HL-60/S4 (cell line): ENCODE measurements at regions not wholly inside any gene's neighbourhood (a gene's known extent, or its start where the extent isn't known, plus 50 kb on each side); places are given as distances from the start of the nearest gene placed in this dataset.

Source experiments
- in situ Hi-C: fragments of 300-500 bp; cut with MboI; formaldehyde crosslinking; loops from 2 replicates; pipeline ENCODE4 v1.14.3; 2022; ENCODE audit warnings: low sequenced_read_pairs

GRCh38 chr2:76274160-76274559, 563.4 kb upstream of the GCFC2 start:
- in situ Hi-C loops, result no loop called here

- in situ Hi-C loops, result no loop called here
Measured at GRCh38 chr2:76270096-76270710, 559.5 kb upstream of the GCFC2 start.

DNA sequence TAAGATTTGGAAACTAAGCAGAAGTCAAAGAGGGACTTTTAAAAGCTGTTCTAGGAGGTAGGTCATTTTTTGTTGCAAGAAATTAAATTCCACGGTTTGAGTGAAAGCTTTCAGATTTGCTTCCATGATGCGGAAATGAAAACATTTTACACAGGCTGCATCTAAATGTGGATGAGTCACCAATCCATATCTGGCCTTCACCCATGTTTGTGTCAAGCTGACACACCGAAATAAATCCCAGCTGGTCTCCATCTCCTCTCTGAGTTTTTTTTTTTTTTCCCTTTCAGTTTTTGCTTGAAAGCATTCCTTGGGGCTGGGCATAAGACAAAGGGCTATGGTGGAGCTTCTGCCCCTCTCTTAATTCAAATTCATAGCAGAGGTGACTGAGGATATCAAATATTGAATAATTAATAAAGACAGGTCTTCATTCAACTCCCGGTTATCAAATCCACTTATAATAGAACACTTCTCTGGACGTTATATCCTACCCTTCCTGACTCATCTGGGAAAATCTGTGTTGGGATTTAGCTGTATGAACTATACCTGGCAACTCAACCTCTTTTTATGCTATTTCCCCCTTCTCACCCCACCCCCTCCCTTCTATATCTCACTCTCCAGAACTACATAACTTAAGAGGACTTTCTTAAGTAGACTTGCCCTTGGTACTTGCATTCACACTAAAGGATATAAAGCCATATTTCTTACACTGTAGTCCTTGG, 558.3 kb upstream of the GCFC2 start:
- in situ Hi-C loops, result no loop called here

DNA sequence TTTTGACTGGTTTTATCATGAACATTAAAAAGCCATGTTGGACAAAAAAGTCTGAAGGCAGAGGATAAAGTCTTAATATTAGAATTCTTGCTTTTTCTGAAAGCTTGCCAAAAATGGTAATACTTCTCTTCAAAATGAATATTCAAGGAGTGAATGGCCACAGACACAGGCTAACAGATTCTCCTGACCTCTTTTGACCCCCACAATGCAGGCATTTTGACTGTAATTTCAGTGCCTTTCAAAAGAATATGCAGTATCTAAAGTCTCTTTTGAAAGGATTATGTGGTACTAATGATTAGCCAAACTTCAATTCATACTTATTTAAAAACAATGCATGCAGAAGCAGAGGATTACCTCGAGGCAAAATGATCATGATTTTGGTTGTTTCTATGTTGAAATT, 557.8 kb upstream of the GCFC2 start:
- in situ Hi-C loops, result no loop called here

DNA sequence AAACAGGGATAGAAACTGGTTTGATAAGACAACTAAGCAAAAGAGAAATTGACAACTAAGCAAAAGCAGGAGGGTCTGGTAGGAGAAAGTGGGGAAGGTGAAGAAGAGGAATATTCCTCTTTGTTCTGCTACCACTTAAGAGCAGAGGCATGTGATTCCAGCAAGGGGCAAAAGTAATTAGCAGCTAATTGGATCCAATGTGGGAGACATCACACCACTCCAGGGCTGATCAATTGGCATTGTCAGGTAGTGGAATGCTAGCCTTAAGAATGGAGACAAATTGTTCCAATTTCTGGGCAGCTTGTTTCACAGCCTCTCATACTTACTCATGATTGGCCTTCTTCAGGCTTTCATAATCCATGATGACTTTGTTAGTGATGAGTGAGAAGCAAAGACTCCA, 547.1 kb upstream of the GCFC2 start:
- in situ Hi-C loops, result no loop called here

GRCh38 chr2:76256458-76257088, 545.9 kb upstream of the GCFC2 start:
- in situ Hi-C loops, result no loop called here

GRCh38 chr2:76252704-76253103, 542.0 kb upstream of the GCFC2 start:
- in situ Hi-C loops, result no loop called here

DNA sequence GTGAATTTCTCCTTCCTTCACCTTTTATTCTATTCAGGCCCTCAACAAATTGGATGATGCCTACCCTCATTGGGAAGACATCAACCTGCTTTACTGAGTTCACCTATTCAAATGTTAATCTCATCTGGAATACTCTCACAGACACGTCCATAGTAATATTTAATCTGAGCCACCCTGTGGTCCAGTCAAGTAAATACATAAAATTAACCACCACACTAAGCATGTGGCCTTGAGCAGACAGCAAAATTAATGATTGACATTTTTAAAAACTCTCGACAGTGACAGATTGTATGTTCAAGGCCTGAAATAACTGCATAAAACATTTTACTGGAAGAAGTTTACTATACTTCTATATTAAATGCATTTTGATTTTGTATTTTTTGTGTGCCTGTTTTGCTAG, 540.6 kb upstream of the GCFC2 start:
- in situ Hi-C loops, result no loop called here

- in situ Hi-C loops, result no loop called here
Measured at GRCh38 chr2:76247006-76247405, 536.3 kb upstream of the GCFC2 start.

GRCh38 chr2:76211991-76212985, 501.6 kb upstream of the GCFC2 start:
- in situ Hi-C loops, result loop anchor here (25.0 kb wide), 1 partner anchor 375 kb away; no protein-coding TSS in a partner anchor

- in situ Hi-C loops, result loop anchor here (25.0 kb wide), 1 partner anchor 377 kb away; no protein-coding TSS in a partner anchor
Measured at GRCh38 chr2:76210551-76210950, 499.8 kb upstream of the GCFC2 start.

- in situ Hi-C loops, result loop anchor here (25.0 kb wide), 1 partner anchor 383 kb away; no protein-coding TSS in a partner anchor
Measured at GRCh38 chr2:76204048-76204447, 493.3 kb upstream of the GCFC2 start.

- in situ Hi-C loops, result loop anchor here (25.0 kb wide), 1 partner anchor 384 kb away; no protein-coding TSS in a partner anchor
Measured at GRCh38 chr2:76202866-76203265, 492.2 kb upstream of the GCFC2 start.

DNA sequence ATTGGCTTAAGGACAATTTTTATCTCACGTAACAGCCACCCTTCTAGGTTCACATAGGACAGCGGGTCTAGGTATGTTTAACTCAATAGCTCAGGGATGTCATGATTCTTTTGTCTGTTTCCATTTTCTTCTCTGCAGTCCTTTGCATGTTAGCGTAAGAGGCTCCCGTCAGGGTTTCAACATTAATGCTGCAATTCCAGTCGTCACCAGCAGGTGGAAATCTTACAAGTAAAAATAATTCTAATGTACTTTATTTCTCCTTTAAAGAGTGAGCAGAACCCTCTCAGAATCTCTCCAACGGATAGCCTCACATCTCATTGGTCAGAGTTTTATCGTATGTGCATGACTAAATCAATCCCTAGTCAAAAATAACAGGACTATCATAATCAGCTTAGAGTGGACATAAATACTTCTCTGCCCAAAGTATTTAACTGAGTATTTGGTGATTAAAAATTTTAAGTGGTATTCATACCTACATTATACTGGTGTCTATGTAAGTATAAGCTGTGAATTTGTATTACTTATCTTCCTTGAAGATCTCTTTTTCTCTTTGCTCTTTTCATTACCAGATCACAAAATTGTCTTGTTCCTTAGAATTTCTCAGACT, 487.2 kb upstream of the GCFC2 start:
- in situ Hi-C loops, result no loop called here

- in situ Hi-C loops, result no loop called here
Measured at GRCh38 chr2:76197428-76197827, 486.7 kb upstream of the GCFC2 start.

- in situ Hi-C loops, result no loop called here
Measured at GRCh38 chr2:76194031-76194775, 483.5 kb upstream of the GCFC2 start.

DNA sequence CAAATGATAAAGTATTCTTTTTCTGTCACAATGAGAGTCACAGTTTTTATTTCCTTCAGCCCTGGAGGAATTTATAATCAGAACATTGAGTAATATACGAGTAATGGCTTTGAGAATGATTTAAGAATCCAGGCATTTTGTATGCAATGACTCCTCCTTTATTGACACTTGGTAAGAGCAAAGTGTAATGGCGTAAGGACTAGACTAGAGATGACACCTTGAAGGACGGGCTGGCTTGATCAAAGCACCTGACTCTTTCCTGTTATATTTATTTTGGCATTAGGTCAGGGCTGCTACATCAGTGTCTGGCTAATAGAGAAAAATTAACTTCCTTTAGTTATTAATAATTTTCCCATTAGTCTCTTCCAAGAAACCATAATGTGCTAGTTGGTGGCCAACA, 482.4 kb upstream of the GCFC2 start:
- in situ Hi-C loops, result no loop called here

DNA sequence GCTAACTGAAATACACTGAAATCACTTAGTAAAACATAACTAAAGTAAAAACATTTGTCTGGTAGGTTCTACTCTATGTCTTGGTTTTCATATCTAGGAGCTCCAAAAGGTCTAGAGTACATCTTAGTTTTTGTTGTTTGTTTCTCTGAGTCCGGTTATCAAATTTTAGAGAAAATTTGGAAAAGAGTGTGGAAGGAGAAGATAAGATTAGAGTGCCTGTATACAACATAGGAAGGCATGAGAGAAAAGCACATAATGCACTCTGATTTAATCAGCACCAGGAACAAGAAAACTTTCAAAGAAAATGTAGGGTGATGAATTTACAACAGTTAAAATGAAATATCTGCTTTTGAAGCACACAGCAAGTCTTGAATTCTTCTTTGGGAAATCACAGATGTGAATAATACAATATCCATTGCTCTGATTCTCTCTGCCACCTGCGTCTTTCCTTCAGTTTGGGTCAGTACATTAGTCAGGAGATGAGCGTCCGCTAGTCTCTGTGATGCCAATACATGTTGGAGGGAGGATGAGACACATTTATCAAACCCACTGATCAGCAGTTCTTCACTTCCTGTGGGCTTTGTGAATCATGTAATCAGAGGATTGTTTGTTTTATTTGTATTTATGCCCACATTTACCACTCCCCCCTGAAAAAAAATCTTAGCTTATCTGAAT, 477.8 kb upstream of the GCFC2 start:
- in situ Hi-C loops, result no loop called here

DNA sequence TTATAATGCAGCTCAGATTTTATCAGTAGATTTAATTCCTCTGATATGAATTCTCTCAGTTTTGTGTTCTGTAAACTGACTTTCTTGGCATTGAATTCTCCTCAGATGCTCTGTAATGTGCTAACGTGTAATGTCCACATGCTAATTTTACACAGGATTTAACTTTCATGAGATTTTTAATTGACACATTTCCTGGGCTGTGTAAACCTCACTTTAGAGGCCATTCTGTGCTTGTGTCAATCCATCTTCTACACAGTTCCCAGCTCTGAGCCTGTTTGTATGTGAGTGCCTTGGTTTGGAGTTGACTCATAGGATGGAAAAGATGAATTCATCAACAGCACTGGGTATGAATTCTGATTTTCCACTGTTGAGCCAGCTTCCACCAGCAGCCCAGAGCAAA, 476.7 kb upstream of the GCFC2 start:
- in situ Hi-C loops, result no loop called here
